ENCODE measurements at regions not wholly inside any gene's neighbourhood (a gene's known extent, or its start where the extent isn't known, plus 50 kb on each side); places are given as distances from the start of the nearest gene placed in this dataset.

DNA sequence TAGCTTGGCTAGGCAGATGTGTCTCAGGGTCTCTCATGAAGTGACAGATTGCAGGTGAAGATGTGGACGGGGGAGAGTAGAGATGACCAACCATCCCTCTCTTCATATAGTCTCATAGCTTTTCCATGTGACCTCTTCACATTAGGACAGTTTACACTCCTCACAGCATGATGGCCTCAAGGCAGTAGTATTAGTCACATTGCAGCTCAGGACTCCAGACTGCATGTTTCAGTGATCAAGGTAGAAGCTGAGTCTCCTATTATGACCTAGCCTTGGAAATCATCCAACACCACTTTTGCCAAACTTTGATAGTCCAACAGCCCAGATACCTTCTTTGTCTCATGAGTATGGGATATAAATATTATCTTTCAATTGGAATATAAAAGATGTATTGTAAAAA, 147.7 kb downstream of the GASK1B start:
- Histone ChIP-seq H3K27me3 (no peaks in the 10 kb centered on the region), H3K4me3 (no peak overlapping the region), H3K27ac (no peak overlapping the region), H3K36me3 (no peaks in the 10 kb centered on the region), H3K4me1 (no peaks in the 10 kb centered on the region), H3K9me3 (peaks cover 0 to 18% of the 10 kb centered on the region in 2 donors)
- TF ChIP-seq, protein P1, sequence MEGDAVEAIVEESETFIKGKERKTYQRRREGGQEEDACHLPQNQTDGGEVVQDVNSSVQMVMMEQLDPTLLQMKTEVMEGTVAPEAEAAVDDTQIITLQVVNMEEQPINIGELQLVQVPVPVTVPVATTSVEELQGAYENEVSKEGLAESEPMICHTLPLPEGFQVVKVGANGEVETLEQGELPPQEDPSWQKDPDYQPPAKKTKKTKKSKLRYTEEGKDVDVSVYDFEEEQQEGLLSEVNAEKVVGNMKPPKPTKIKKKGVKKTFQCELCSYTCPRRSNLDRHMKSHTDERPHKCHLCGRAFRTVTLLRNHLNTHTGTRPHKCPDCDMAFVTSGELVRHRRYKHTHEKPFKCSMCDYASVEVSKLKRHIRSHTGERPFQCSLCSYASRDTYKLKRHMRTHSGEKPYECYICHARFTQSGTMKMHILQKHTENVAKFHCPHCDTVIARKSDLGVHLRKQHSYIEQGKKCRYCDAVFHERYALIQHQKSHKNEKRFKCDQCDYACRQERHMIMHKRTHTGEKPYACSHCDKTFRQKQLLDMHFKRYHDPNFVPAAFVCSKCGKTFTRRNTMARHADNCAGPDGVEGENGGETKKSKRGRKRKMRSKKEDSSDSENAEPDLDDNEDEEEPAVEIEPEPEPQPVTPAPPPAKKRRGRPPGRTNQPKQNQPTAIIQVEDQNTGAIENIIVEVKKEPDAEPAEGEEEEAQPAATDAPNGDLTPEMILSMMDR (IDR thresholded peaks at IDR 0.05) = no peak
- TF ChIP-seq POLR2A (IDR thresholded peaks at IDR 0.05) = no peak
- TF ChIP-seq POLR2AphosphoS5 (IDR thresholded peaks at IDR 0.05) = no peak
- intact Hi-C loops (cut with DNase I; ENCODE audit: low total_unique reads) = no loop called here
- DNase-seq (ENCODE audit: low spot score in 2 of 2) = no peak

DNA sequence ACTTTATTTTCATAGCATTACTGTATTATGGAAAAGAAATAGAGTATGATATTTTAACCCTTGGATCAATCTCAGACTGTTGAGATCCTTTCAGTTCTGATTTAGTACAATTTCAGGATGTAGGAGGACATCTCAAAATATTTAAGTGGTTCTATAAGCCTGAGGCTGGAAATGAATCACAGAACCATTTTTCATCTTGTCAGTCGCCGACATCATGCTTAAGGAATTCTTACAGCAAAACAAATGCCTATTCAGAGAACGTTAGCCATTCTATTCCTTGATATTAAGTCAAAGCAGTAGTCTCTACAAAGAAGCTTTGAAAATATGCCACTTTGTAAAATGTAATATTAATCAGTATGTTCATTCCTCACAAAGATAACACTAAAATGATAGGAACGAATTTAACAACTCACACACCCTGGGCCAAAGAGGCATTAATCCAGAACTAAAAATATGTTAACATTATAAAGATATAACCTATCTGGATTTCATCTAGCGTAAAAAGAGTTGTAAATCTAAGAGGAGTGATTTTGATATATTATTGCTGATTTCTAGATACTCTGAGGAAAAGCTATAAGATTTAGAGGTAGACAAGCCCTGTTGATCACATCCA, 152.0 kb downstream of the GASK1B start:
- intact Hi-C loops (cut with DNase I; ENCODE audit: low total_unique reads) = no loop called here
- H3K36me3 ChIP-seq = no peaks in the 10 kb centered on the region
- H3K4me1 ChIP-seq = no peaks in the 10 kb centered on the region
- peak overlapping the region; percentile 37 to 41 for H3K27ac ChIP-seq
- no peak for DNase-seq (ENCODE audit: low spot score in 2 of 2)
- H3K4me3 ChIP-seq = no peak overlapping the region
- no peaks in the 10 kb centered on the region for H3K27me3 ChIP-seq
- no peak for TF ChIP-seq POLR2A (IDR thresholded peaks at IDR 0.05)
- TF ChIP-seq POLR2AphosphoS5 (IDR thresholded peaks at IDR 0.05) = no peak
- TF ChIP-seq, protein P1 (IDR thresholded peaks at IDR 0.05) = no peak
- no peaks in the 10 kb centered on the region for H3K9me3 ChIP-seq

DNA sequence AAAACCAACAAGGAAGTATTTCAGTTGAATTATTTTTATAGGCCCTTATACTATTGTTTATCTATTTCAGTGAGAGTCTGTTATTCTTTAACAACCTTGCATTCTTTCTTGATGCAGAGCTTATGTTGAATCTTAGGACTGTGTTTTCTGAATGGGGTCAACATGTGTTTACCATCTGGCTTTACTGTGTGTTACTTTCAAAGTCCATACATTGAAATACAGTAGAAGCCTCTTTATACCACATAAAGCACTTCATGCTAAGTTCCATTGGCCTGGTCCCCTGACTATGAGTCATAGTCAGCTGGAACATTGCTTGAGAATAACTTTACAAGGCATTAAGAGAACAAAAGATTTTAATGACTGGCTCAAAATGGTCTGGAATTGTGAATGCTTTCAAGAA, 152.6 kb downstream of the GASK1B start:
- Histone ChIP-seq H3K9me3 (no peaks in the 10 kb centered on the region), H3K4me3 (no peak overlapping the region), H3K36me3 (no peaks in the 10 kb centered on the region), H3K4me1 (no peaks in the 10 kb centered on the region), H3K27ac (peak overlapping the region; percentile 37 to 41), H3K27me3 (no peaks in the 10 kb centered on the region)
- intact Hi-C loops (cut with DNase I; ENCODE audit: low total_unique reads) = no loop called here
- no peak for TF ChIP-seq POLR2A (IDR thresholded peaks at IDR 0.05)
- TF ChIP-seq, protein P1 (IDR thresholded peaks at IDR 0.05) = no peak
- DNase-seq (ENCODE audit: low spot score in 2 of 2) = no peak

DNA sequence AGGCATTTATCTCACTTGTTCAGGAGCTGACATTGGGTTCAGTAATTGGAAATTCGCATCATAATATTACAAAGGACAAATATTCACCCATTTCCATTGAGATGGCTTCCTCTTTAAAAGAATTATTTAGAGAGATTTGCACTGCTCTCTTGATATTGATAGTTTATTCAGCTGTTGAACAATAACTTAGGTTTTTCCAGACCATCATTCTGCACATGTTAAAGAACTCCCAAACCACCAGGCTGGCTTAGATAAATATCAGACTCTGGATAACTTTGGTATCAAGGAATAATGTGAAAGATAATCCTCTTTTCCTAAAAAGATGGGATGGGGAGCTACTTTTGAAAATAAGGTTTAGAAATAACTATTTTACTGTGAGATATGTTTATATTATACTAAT, 154.0 kb downstream of the GASK1B start:
- TF ChIP-seq POLR2AphosphoS5 (IDR thresholded peaks at IDR 0.05) (no peak), POLR2A (IDR thresholded peaks at IDR 0.05) (no peak)
- TF ChIP-seq, protein P1 (IDR thresholded peaks at IDR 0.05) = no peak
- no peak overlapping the region for H3K4me3 ChIP-seq
- H3K4me1 ChIP-seq = no peaks in the 10 kb centered on the region
- H3K36me3 ChIP-seq = no peaks in the 10 kb centered on the region
- no peak overlapping the region for H3K27ac ChIP-seq
- no peaks in the 10 kb centered on the region for H3K27me3 ChIP-seq
- intact Hi-C loops (cut with DNase I; ENCODE audit: low total_unique reads) = no loop called here
- no peaks in the 10 kb centered on the region for H3K9me3 ChIP-seq
- no peak for DNase-seq (ENCODE audit: low spot score in 2 of 2)

DNA sequence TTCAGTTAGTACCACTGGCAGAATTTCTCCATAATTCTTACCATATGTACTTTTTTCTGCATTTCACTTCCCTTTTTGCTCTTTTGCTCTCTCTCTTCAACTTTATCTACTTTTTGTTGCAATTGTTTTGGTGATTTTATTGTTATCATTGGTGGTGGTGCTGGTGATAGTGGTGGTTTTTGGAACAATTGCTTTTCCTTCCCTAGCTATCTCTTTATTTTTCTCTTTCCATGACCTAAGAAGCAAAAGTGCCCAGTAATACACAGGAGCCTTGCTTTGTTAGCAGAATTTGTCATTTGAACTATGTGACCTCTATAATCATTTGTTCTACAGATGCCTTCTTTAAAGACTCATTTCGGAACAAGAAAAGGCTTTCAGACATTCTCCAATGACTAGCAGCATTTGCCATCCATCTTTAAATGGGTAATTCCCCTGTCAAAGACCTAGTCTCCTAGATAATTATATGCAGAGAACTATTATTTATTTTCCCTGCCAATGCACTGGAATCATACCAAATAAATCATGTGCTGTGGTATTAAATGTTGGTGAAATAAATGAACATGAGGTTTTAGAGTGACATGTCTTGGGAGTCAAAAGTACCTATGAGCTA, 154.5 kb downstream of the GASK1B start:
- no peaks in the 10 kb centered on the region for H3K36me3 ChIP-seq
- H3K27ac ChIP-seq = no peak overlapping the region
- no peaks in the 10 kb centered on the region for H3K9me3 ChIP-seq
- TF ChIP-seq POLR2A (IDR thresholded peaks at IDR 0.05) = no peak
- TF ChIP-seq, protein P1 (IDR thresholded peaks at IDR 0.05) = no peak
- TF ChIP-seq POLR2AphosphoS5 (IDR thresholded peaks at IDR 0.05) = no peak
- no peaks in the 10 kb centered on the region for H3K4me1 ChIP-seq
- H3K4me3 ChIP-seq = no peak overlapping the region
- intact Hi-C loops (cut with DNase I; ENCODE audit: low total_unique reads) = no loop called here
- no peak for DNase-seq (ENCODE audit: low spot score in 2 of 2)
- H3K27me3 ChIP-seq = no peaks in the 10 kb centered on the region
